Fibroblast of lung (primary cell): ENCODE measurements at regions not wholly inside any gene's neighbourhood (a gene's known extent, or its start where the extent isn't known, plus 50 kb on each side); places are given as distances from the start of the nearest gene placed in this dataset.

ENCODE experiments used
- EZH2 ChIP-seq: IDR thresholded peaks from 2 replicates; pipeline ENCODE4 v1.5.1; 2012; ENCODE audit warnings: low read length, control low read depth, mild to moderate bottlenecking; ENCODE audit errors: missing control alignments
- TF ChIP-seq, protein P1 (sequence below), 2 donors: IDR thresholded peaks in 1 of 2; conservative IDR thresholded peaks in 1 of 2; 1 replicate in 1 of 2; 2 replicates in 1 of 2; pipeline ENCODE4 v1.5.1; 2011 to 2012; ENCODE audit warnings: low read length in 2 of 2, control low read depth in 1 of 2, inconsistent platforms in 1 of 2, low read depth in 1 of 2, mild to moderate bottlenecking in 1 of 2

DNA sequence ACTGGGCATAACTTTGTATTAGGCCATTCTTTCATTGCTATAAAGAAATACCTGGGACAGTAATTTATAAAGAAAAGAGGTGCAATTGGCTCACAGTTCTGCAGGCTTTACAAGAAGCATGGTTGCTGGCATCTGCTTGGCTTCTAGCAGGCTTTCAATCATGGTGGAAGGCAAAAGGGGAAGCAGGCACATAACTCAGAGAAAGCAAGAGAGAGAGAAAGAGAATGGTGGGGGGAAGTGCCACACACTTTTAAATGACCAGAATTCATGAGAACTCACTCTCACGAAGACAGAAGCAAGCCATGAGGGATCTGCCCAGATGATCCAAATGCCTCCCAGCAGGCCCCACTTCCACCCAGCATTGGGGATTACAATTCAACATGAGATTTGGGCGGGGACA lies 179.7 kb downstream of the SPRY2 start:
- TF ChIP-seq, protein P1, sequence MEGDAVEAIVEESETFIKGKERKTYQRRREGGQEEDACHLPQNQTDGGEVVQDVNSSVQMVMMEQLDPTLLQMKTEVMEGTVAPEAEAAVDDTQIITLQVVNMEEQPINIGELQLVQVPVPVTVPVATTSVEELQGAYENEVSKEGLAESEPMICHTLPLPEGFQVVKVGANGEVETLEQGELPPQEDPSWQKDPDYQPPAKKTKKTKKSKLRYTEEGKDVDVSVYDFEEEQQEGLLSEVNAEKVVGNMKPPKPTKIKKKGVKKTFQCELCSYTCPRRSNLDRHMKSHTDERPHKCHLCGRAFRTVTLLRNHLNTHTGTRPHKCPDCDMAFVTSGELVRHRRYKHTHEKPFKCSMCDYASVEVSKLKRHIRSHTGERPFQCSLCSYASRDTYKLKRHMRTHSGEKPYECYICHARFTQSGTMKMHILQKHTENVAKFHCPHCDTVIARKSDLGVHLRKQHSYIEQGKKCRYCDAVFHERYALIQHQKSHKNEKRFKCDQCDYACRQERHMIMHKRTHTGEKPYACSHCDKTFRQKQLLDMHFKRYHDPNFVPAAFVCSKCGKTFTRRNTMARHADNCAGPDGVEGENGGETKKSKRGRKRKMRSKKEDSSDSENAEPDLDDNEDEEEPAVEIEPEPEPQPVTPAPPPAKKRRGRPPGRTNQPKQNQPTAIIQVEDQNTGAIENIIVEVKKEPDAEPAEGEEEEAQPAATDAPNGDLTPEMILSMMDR (conservative IDR thresholded peaks at IDR 0.05 in 1 of 2, IDR thresholded peaks at IDR 0.05 in 1 of 2; ENCODE audit: low read depth in 1 of 2, low read length in 2 of 2) = no peak
- TF ChIP-seq EZH2 = no peak
